HG03280 (cell line): ENCODE measurements at regions not wholly inside any gene's neighbourhood (a gene's known extent, or its start where the extent isn't known, plus 50 kb on each side); places are given as distances from the start of the nearest gene placed in this dataset.

ENCODE experiments used
- ATAC-seq: cut with Tn5 transposase; IDR thresholded peaks from one replicate; pipeline ENCODE4 v1.9.1; 2021; ENCODE audit warnings: mild to moderate bottlenecking, moderate library complexity; ENCODE audit not compliant: unreplicated experiment

DNA sequence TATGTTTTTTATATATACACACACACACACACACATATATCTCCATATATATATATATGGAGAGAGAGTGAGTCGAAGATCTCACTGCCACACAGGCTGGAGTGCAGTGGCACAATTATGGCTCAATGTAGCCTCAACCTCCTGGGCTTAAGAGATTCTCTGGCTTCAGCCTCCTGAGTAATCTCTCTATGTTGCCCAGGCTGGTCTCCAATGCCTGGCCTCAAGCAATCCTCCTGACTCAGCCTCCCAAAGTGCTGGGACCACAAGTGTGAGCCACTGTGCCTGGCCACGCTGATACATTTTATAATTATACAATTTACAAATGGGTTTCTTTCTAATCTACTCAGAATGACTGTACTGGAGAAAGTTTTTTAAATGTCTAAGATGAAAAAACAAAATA, 664.2 kb downstream of the PTPRC start:
- ATAC-seq: no peak

GRCh38 chr1:199305053-199305452, 666.2 kb downstream of the PTPRC start:
- ATAC-seq: no peak

DNA sequence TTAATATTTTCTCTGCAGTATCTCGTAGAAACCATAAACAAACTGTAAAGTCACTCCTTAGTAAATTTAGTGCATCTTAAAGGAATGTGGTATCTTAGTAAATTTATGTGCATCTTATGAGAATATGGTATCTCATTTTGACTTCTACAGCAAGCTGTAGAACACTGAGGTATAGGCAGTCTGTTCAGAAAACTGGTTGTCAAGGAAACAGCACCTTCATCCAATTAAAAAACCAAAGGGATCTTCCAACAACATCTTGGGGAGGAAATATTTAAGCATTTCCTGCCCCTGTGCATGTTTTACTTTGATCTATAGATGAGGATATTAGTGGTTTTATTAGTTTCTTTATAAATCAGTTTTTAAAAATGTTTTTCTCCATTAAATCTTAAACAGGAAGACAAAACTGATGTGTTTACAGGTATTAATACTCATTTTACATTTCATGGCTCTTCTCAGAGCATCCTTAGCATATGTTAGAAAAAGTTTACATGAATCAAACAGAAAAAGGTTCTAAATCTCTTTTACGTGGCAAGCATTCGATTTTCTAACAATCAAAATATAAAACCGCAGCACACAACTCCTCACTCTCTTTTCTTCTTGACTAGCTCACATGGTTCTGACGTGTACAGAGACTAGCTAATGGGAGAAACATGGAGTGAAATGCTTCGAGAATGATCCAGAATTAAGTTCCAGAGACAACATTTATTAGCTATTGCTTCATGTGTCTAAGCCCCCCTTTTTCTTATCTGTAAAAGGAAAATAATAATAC, 668.8 kb downstream of the PTPRC start:
- no peak for ATAC-seq

DNA sequence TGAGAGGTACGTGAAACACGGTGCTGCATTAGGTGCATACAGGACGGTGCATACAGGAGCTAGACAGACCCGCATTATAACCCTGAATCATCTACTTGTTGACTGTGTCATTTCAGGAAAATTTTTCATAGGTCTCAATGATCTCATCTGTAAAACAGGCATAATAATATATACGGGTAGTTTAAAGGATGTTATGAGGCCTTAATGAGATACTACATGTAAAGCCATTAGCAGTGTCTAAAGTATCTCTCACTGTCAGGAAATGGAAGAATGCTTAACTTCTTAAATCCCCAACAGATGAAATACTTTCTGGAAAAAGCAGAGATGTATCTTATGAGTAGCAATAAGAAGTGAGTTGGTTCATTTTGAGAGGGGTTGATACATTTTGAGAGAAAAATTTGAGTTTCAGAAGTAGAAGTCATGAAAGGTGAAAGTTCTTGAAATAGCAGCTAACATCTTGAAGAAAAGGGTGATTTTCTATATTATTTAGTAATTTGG, 669.6 kb downstream of the PTPRC start:
- ATAC-seq: no peak

DNA sequence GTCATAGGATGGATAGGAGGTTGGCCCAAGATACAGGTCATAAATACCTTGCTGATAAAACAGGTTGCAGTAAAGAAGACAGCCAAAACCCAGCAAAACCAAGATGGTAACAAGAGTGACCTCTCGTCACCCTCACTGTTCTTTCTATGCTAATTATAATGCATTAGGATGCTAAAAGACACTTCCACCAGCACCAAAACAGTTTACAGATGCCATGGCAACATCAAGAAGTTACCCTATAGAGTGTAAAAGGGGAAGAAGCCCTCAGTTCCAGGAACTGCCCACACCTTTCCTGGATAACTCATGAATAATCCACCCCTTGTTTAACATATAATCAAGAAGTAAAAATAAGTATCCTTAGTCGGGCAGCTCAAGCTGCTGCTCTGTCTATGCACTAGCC, 671.9 kb downstream of the PTPRC start:
- ATAC-seq: no peak

GRCh38 chr1:199311478-199312262, 672.8 kb downstream of the PTPRC start:
- ATAC-seq: no peak

GRCh38 chr1:199312626-199313025, 673.8 kb downstream of the PTPRC start:
- ATAC-seq: no peak

- ATAC-seq: no peak
Observed at GRCh38 chr1:199313444-199313843, 674.6 kb downstream of the PTPRC start.

DNA sequence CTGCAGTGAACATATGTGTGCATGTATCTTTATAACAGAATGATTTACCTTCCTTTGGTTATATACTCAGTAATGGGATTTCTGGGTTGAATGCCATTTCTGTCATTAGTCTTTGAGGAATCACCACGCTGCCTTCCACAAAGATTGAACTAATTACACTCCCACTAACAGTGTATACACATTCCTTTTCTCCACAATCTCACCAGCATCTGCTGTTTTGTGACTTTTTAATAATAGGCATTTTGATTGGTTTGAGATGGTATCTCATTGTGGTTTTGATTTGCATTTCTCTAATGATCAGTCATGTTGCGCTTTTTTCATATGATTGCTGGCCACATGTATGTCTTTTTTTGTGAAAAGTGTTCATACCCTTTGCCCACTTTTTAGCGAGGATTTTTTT, 680.5 kb downstream of the PTPRC start:
- no peak for ATAC-seq

- ATAC-seq: no peak
Observed at GRCh38 chr1:199322278-199322677, 683.4 kb downstream of the PTPRC start.

DNA sequence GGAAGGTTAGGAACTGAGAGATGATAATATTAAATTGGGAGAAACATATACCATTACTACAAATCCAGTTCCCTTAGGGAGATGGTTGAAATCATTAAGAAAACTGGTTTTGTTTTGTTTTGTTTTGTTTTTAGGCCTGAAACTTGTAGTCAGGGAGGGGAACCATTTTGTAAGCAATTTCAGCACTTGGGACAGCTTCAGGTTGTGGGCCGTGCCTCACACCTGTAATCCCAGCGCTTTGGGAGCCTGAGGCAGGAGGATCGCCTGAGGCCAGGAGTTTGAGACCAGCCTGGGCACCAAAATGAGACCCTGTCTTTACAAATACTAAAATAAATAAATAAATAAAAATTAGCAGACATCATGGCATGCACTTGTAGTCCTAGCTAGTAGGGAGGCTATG, 694.3 kb upstream of the NR5A2 start:
- no peak for ATAC-seq

GRCh38 chr1:199335496-199335895, 692.0 kb upstream of the NR5A2 start:
- no peak for ATAC-seq

- ATAC-seq: no peak
Observed at GRCh38 chr1:199336745-199337640, 690.5 kb upstream of the NR5A2 start.

DNA sequence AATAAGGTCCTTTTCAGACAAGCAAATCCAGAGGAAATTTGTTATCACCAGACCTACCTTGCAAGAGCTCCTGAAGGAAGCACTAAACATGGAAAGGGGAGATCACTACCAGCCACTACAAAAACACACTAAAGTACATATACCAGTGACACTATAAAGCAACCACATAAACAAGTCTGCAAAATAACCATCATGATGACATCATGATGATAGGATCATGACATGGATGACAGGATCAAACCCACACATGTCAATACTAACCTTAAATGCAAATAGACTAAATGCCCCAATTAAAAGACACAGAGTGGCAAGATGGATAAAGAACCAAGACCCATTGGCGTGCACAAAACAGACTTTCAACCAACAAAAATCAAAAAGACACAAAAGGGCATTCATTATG, 688.8 kb upstream of the NR5A2 start:
- ATAC-seq: no peak

- no peak for ATAC-seq
Observed at GRCh38 chr1:199352351-199352750, 675.2 kb upstream of the NR5A2 start.

DNA sequence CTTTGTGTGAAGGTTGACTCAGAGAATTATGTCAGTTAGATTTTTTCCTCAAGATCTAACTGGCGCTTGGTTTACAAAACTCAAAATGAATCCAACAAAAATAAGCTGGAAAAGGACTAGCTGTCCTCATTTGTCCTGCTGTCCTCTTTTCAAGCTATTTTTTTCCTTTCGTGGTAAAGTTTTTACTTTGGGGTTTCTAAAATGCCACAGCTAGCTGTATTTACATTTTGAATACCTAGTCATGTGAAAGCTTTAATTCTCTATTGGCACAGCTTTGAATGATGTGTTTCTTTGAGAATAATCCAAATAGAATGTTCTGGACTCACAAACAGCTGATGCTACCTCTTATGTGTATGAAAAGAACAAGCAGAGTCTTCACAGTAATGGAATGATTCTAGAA, 673.6 kb upstream of the NR5A2 start:
- ATAC-seq: no peak

DNA sequence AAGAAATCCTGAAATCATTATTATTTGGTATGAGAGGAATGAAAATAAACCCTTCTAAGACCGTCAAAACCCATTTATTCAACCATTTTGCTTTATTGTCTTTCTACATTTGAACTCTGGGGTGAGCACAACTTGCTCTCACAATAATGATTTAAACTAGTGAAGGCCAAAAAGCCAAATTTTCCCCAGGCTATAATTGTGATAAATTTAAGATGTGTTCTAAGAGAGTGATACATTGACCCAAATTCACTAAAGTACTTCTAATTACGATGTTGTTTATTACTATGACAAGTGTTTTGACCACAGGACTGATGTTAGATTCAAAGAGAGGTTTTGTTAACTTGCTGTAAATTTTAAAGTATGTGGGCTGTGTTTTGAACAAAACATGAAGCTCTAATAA, 670.9 kb upstream of the NR5A2 start:
- ATAC-seq: no peak

DNA sequence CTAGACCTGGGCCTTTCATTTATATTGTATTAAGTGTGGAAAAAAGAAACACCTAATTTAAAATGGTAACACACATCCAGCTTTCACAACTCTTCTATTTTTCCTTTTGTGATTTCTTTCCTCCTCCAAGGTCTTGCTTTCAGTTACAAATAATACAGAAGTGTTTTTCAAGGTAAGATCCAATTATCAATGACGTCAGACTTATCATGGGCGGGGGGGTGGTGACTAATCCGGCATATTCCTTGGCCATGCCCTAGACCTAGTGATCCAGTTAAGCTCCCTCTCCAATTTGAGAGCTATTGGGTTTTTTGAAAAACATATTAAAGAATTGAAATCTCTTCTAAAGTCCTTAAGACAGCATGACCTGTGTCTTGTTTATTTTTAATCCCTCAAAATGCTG, 669.9 kb upstream of the NR5A2 start:
- no peak for ATAC-seq

GRCh38 chr1:199362996-199363395, 664.5 kb upstream of the NR5A2 start:
- ATAC-seq: no peak

DNA sequence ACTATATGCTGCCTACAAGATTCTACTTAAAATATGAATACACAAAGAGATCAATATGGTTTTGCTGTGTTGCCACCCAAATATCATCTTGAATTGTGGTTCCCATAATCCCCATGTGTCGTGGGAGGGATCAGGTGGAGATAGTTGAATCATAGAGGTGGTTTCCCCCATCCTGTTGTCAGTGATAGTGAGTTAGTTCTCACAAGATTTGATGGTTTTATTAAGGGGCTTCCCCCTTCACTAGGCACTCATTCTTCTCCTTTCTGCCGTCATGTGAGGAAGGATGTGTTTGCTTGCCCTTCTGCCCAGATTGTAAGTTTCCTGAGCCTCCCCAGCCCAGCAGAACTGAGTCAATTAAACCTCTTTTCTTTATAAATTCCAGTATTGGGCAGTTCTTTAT, 654.4 kb upstream of the NR5A2 start:
- ATAC-seq: no peak

- no peak for ATAC-seq
Observed at GRCh38 chr1:199377211-199377610, 650.3 kb upstream of the NR5A2 start.
